ENCODE measurements at regions not wholly inside any gene's neighbourhood (a gene's known extent, or its start where the extent isn't known, plus 50 kb on each side); places are given as distances from the start of the nearest gene placed in this dataset.
"Not testable (repeated sequence)": the region's sequence is repeated elsewhere in the genome, so short reads cannot be mapped to it uniquely, and the experiment has no call there.

GRCh38 chr15:35271371-35272043 lies 186.4 kb upstream of the NANOGP8 start:
- Histone ChIP-seq H3K27me3 (ENCODE audit: low read length) (no peaks in the 10 kb centered on the region), H3K9ac (ENCODE audit: low read length) (no peak overlapping the region), H3K9me3 (ENCODE audit: insufficient read depth, low read length) (no peaks in the 10 kb centered on the region), H2AFZ (ENCODE audit: low read depth, low read length, severe bottlenecking) (no peak overlapping the region), H3K36me3 (ENCODE audit: low read length) (no peaks in the 10 kb centered on the region), H3K4me3 (ENCODE audit: insufficient read depth, low read length, poor library complexity, severe bottlenecking) (no peak overlapping the region), H3K79me2 (ENCODE audit: insufficient read depth, low read length) (no peaks in the 10 kb centered on the region), H3K4me2 (ENCODE audit: low read depth, low read length, poor library complexity, severe bottlenecking) (no peak overlapping the region), H3K27ac (ENCODE audit: low read depth, low read length) (no peak overlapping the region), H4K20me1 (ENCODE audit: low read depth, low read length) (no peaks in the 10 kb centered on the region), H3K9me2 (replicated peaks; ENCODE audit: insufficient read depth, low read length) (no peaks in the 10 kb centered on the region), H3F3A (ENCODE audit: insufficient read depth) (no peaks in the 10 kb centered on the region)
- TF ChIP-seq EZH2phosphoT487 (conservative IDR thresholded peaks at IDR 0.05; ENCODE audit: low read length) (no peak), CTCF (IDR thresholded peaks at IDR 0.05; ENCODE audit: insufficient read depth, low read length, poor library complexity, severe bottlenecking) (no peak)

- no peaks in the 10 kb centered on the region for H3K9me3 ChIP-seq (ENCODE audit: insufficient read depth, low read length)
- H2AFZ ChIP-seq (ENCODE audit: low read depth, low read length, severe bottlenecking) = no peak overlapping the region
- H3K36me3 ChIP-seq (ENCODE audit: low read length) = no peaks in the 10 kb centered on the region
- no peak overlapping the region for H3K4me3 ChIP-seq (ENCODE audit: insufficient read depth, low read length, poor library complexity, severe bottlenecking)
- TF ChIP-seq CTCF (IDR thresholded peaks at IDR 0.05; ENCODE audit: insufficient read depth, low read length, poor library complexity, severe bottlenecking) = no peak
- TF ChIP-seq EZH2phosphoT487 (conservative IDR thresholded peaks at IDR 0.05; ENCODE audit: low read length) = no peak
- H3K27me3 ChIP-seq (ENCODE audit: low read length) = no peaks in the 10 kb centered on the region
- H3K27ac ChIP-seq (ENCODE audit: low read depth, low read length) = no peak overlapping the region
- H3F3A ChIP-seq (ENCODE audit: insufficient read depth) = no peaks in the 10 kb centered on the region
- H3K9me2 ChIP-seq (replicated peaks; ENCODE audit: insufficient read depth, low read length) = no peaks in the 10 kb centered on the region
- H4K20me1 ChIP-seq (ENCODE audit: low read depth, low read length) = no peaks in the 10 kb centered on the region
- no peak overlapping the region for H3K9ac ChIP-seq (ENCODE audit: low read length)
- H3K79me2 ChIP-seq (ENCODE audit: insufficient read depth, low read length) = no peaks in the 10 kb centered on the region
- no peak overlapping the region for H3K4me2 ChIP-seq (ENCODE audit: low read depth, low read length, poor library complexity, severe bottlenecking)
Observed at GRCh38 chr15:35260941-35261340, 175.8 kb upstream of the NANOGP8 start.

- not testable (repeated sequence) for H3K4me3 ChIP-seq (ENCODE audit: insufficient read depth, low read length, poor library complexity, severe bottlenecking); H3K36me3 ChIP-seq (ENCODE audit: low read length); H3K27me3 ChIP-seq (ENCODE audit: low read length); H3K9ac ChIP-seq (ENCODE audit: low read length); H2AFZ ChIP-seq (ENCODE audit: low read depth, low read length, severe bottlenecking); H3K9me2 ChIP-seq (replicated peaks; ENCODE audit: insufficient read depth, low read length); H3F3A ChIP-seq (ENCODE audit: insufficient read depth); H3K27ac ChIP-seq (ENCODE audit: low read depth, low read length); H4K20me1 ChIP-seq (ENCODE audit: low read depth, low read length); H3K79me2 ChIP-seq (ENCODE audit: insufficient read depth, low read length); H3K4me2 ChIP-seq (ENCODE audit: low read depth, low read length, poor library complexity, severe bottlenecking); H3K9me3 ChIP-seq (ENCODE audit: insufficient read depth, low read length)
Observed at GRCh38 chr15:35260274-35260673, 175.2 kb upstream of the NANOGP8 start.

- no peaks in the 10 kb centered on the region for H3K9me3 ChIP-seq (ENCODE audit: insufficient read depth, low read length)
- H3K27me3 ChIP-seq (ENCODE audit: low read length) = no peaks in the 10 kb centered on the region
- H4K20me1 ChIP-seq (ENCODE audit: low read depth, low read length) = no peaks in the 10 kb centered on the region
- no peaks in the 10 kb centered on the region for H3K36me3 ChIP-seq (ENCODE audit: low read length)
- TF ChIP-seq EZH2phosphoT487 (conservative IDR thresholded peaks at IDR 0.05; ENCODE audit: low read length) (no peak), CTCF (IDR thresholded peaks at IDR 0.05; ENCODE audit: insufficient read depth, low read length, poor library complexity, severe bottlenecking) (no peak)
- no peak overlapping the region for H2AFZ ChIP-seq (ENCODE audit: low read depth, low read length, severe bottlenecking)
- no peaks in the 10 kb centered on the region for H3F3A ChIP-seq (ENCODE audit: insufficient read depth)
- no peak overlapping the region for H3K4me3 ChIP-seq (ENCODE audit: insufficient read depth, low read length, poor library complexity, severe bottlenecking)
- H3K9me2 ChIP-seq (replicated peaks; ENCODE audit: insufficient read depth, low read length) = no peaks in the 10 kb centered on the region
- no peaks in the 10 kb centered on the region for H3K79me2 ChIP-seq (ENCODE audit: insufficient read depth, low read length)
- no peak overlapping the region for H3K27ac ChIP-seq (ENCODE audit: low read depth, low read length)
- H3K9ac ChIP-seq (ENCODE audit: low read length) = no peak overlapping the region
- no peak overlapping the region for H3K4me2 ChIP-seq (ENCODE audit: low read depth, low read length, poor library complexity, severe bottlenecking)
Observed at GRCh38 chr15:35256551-35256950, 171.5 kb upstream of the NANOGP8 start.

Measured in SU-DHL-6 (cell line).